CD14-positive monocyte (primary cell): ENCODE measurements at regions not wholly inside any gene's neighbourhood (a gene's known extent, or its start where the extent isn't known, plus 50 kb on each side); places are given as distances from the start of the nearest gene placed in this dataset.

ENCODE experiments used
- DNase-seq, 3 donors: peaks; one replicate each; pipeline ENCODE4 v3.0.0-alpha.2; 2011 to 2022
- H2AFZ ChIP-seq: 2 replicates; pipeline ENCODE4 v1.6.0; 2012; ENCODE audit warnings: mild to moderate bottlenecking, low read depth, low read length, inconsistent platforms; ENCODE audit not compliant: insufficient read depth, poor library complexity, severe bottlenecking
- H3K27ac ChIP-seq, 2 donors: 1 replicate in 1 of 2; 2 replicates in 1 of 2; pipeline ENCODE4 v1.5.1; 2012 to 2013; ENCODE audit warnings: low read length in 2 of 2, control low read depth in 1 of 2, inconsistent platforms in 1 of 2, low read depth in 1 of 2, mild to moderate bottlenecking in 1 of 2
- H3K27me3 ChIP-seq, 2 donors: one replicate each; pipeline versions ENCODE4 v1.6.0 to v1.6.1; 2011 to 2013; ENCODE audit warnings: low read length in 2 of 2; ENCODE audit not compliant: control insufficient read depth in 2 of 2, insufficient read depth in 2 of 2
- H3K36me3 ChIP-seq, 2 donors: replicated peaks in 1 of 2; 1 replicate in 1 of 2; 2 replicates in 1 of 2; pipeline versions ENCODE4 v1.5.1 to v1.6.1; 2012 to 2013; ENCODE audit warnings: low read length in 2 of 2, control low read depth in 1 of 2, inconsistent platforms in 1 of 2, mild to moderate bottlenecking in 1 of 2; ENCODE audit not compliant: insufficient read depth in 2 of 2, control insufficient read depth in 1 of 2
- H3K4me1 ChIP-seq, 2 donors: 1 replicate in 1 of 2; 2 replicates in 1 of 2; pipeline versions ENCODE4 v1.5.1 to v1.6.1; 2012 to 2013; ENCODE audit warnings: low read length in 2 of 2, control low read depth in 1 of 2, inconsistent platforms in 1 of 2, mild to moderate bottlenecking in 1 of 2, moderate library complexity in 1 of 2; ENCODE audit not compliant: insufficient read depth in 2 of 2, control insufficient read depth in 1 of 2
- H3K4me2 ChIP-seq: replicated peaks from 2 replicates; pipeline ENCODE3; 2012; ENCODE audit warnings: low read length, moderate library complexity, mild to moderate bottlenecking; ENCODE audit not compliant: poor library complexity, severe bottlenecking; ENCODE audit errors: extremely low read depth
- H3K4me3 ChIP-seq, 3 experiments: fragments of 200-600 bp in 1 of 3; sonication (generic) in 1 of 3; replicated peaks in 1 of 3; 1 replicate in 2 of 3; 2 replicates in 1 of 3; pipeline ENCODE4 v1.5.1; 2011 to 2013; ENCODE audit warnings: low read length in 3 of 3, mild to moderate bottlenecking in 3 of 3, control low read depth in 2 of 3, low read depth in 2 of 3, inconsistent platforms in 1 of 3, moderate library complexity in 1 of 3
- H3K79me2 ChIP-seq: 2 replicates; pipeline ENCODE4 v1.6.0; 2012; ENCODE audit warnings: mild to moderate bottlenecking, control low read depth, inconsistent platforms, low read length, moderate library complexity; ENCODE audit not compliant: insufficient read depth
- H3K9ac ChIP-seq: 2 replicates; pipeline ENCODE4 v1.6.0; 2017; ENCODE audit warnings: low read length, mild to moderate bottlenecking; ENCODE audit not compliant: insufficient read depth, poor library complexity, severe bottlenecking
- H3K9me3 ChIP-seq, 2 donors: replicated peaks in 1 of 2; 1 replicate in 1 of 2; 2 replicates in 1 of 2; pipeline versions ENCODE4 v1.5.1 to v1.6.1; 2012 to 2013; ENCODE audit warnings: low read length in 2 of 2, control low read depth in 1 of 2; ENCODE audit not compliant: control insufficient read depth in 1 of 2, insufficient read depth in 1 of 2
- H4K20me1 ChIP-seq: 2 replicates; pipeline ENCODE4 v1.6.0; 2012; ENCODE audit warnings: mild to moderate bottlenecking, low read length, control low read depth, moderate library complexity; ENCODE audit not compliant: insufficient read depth
- H3K27ac Mint-ChIP-seq, 7 donors: one replicate each; pipeline ENCODE4 v1.8.0; 2020; ENCODE audit warnings: mild to moderate bottlenecking in 7 of 7, mixed read lengths in 7 of 7, moderate library complexity in 6 of 7, inconsistent platforms in 2 of 7
- H3K27me3 Mint-ChIP-seq, 3 donors: one replicate each; pipeline ENCODE4 v1.8.0; 2021 to 2022; ENCODE audit warnings: low read depth in 3 of 3, mild to moderate bottlenecking in 3 of 3, mixed read lengths in 3 of 3, moderate library complexity in 3 of 3, inconsistent platforms in 1 of 3
- H3K36me3 Mint-ChIP-seq, 2 donors: one replicate each; pipeline ENCODE4 v1.8.0; 2020; ENCODE audit warnings: mixed read lengths in 2 of 2, inconsistent platforms in 1 of 2, mild to moderate bottlenecking in 1 of 2
- H3K4me1 Mint-ChIP-seq: one replicate; pipeline ENCODE4 v1.8.0; 2020; ENCODE audit warnings: mild to moderate bottlenecking, mixed read lengths
- H3K4me3 Mint-ChIP-seq, 2 donors: one replicate each; pipeline ENCODE4 v1.8.0; 2020; ENCODE audit warnings: mild to moderate bottlenecking in 2 of 2, mixed read lengths in 2 of 2, moderate library complexity in 1 of 2
- H3K9me3 Mint-ChIP-seq, 7 donors: one replicate each; pipeline ENCODE4 v1.8.0; 2020 to 2022; ENCODE audit warnings: mixed read lengths in 7 of 7, mild to moderate bottlenecking in 6 of 7, moderate library complexity in 6 of 7, inconsistent platforms in 2 of 7
- CTCF ChIP-seq: fragments of 200-600 bp; IDR thresholded peaks from one replicate; pipeline ENCODE4 v1.8.0; 2022; ENCODE audit warnings: antibody characterized with exemption, mild to moderate bottlenecking
- WGBS: methylation state at CpG from one replicate; pipeline ENCODE4 v1.1.5; 2013; ENCODE audit warnings: missing lambda C conversion rate; ENCODE audit not compliant: insufficient coverage; 5-methylcytosine and 5-hydroxymethylcytosine counted together
- intact Hi-C, 2 donors: fragments of 100-400 bp; cut with micrococcal nuclease; formaldehyde crosslinking; loops; one replicate each; pipeline versions ENCODE4 v1.15.0 to v1.15.1; 2023

- Histone ChIP-seq H3K27ac (no peak overlapping the region), H3K4me1 (no peaks in the 10 kb centered on the region), H2AFZ (no peak overlapping the region), H4K20me1 (no peaks in the 10 kb centered on the region), H3K9ac (no peak overlapping the region), H3K4me3 (no peak overlapping the region), H3K4me2 (no peak overlapping the region), H3K27me3 (no peaks in the 10 kb centered on the region), H3K79me2 (no peaks in the 10 kb centered on the region), H3K9me3 (no peaks in the 10 kb centered on the region), H3K36me3 (no peaks in the 10 kb centered on the region)
- Mint-ChIP-seq H3K27ac (no peak overlapping the region), H3K36me3 (no peaks in the 10 kb centered on the region), H3K27me3 (peaks cover 1 to 13% (median 6%) of the 10 kb centered on the region in 3 donors), H3K9me3 (peaks cover 0 to 4% (median 2%) of the 10 kb centered on the region in 7 donors), H3K4me1 (no peaks in the 10 kb centered on the region), H3K4me3 (no peak overlapping the region)
- DNase-seq: no peak
- no peak for TF ChIP-seq CTCF
- WGBS: 100% methylated on average over 2 of the region's 5 CpGs
- intact Hi-C loops: no loop called here
Observed at GRCh38 chr16:24645739-24646645, 83.5 kb upstream of the TNRC6A start.

GRCh38 chr16:24646646-24646995, 82.8 kb upstream of the TNRC6A start:
- no peak overlapping the region for H3K4me3 Mint-ChIP-seq
- no peak overlapping the region for H2AFZ ChIP-seq
- H3K4me1 Mint-ChIP-seq: no peaks in the 10 kb centered on the region
- 83% methylated on average over 1 of the region's 2 CpGs for WGBS
- no peak overlapping the region for H3K4me2 ChIP-seq
- no peak for DNase-seq
- H3K79me2 ChIP-seq: no peaks in the 10 kb centered on the region
- TF ChIP-seq CTCF: no peak
- H3K27ac ChIP-seq: no peak overlapping the region
- no peak overlapping the region for H3K27ac Mint-ChIP-seq
- no peaks in the 10 kb centered on the region for H4K20me1 ChIP-seq
- H3K9me3 ChIP-seq: no peaks in the 10 kb centered on the region
- peaks cover 0 to 4% (median 2%) of the 10 kb centered on the region in 7 donors for H3K9me3 Mint-ChIP-seq
- peaks cover 1 to 10% (median 6%) of the 10 kb centered on the region in 3 donors for H3K27me3 Mint-ChIP-seq
- H3K4me1 ChIP-seq: no peaks in the 10 kb centered on the region
- H3K27me3 ChIP-seq: no peaks in the 10 kb centered on the region
- no peaks in the 10 kb centered on the region for H3K36me3 ChIP-seq
- no peak overlapping the region for H3K4me3 ChIP-seq
- intact Hi-C loops: no loop called here
- H3K36me3 Mint-ChIP-seq: no peaks in the 10 kb centered on the region
- no peak overlapping the region for H3K9ac ChIP-seq
